HL-60/S4 (cell line): ENCODE measurements at regions not wholly inside any gene's neighbourhood (a gene's known extent, or its start where the extent isn't known, plus 50 kb on each side); places are given as distances from the start of the nearest gene placed in this dataset.
"Not testable (repeated sequence)": the region's sequence is repeated elsewhere in the genome, so short reads cannot be mapped to it uniquely, and the experiment has no call there.

Experiments used
- in situ Hi-C: fragments of 300-500 bp; cut with MboI; formaldehyde crosslinking; loops from 2 replicates; pipeline ENCODE4 v1.14.3; 2022; ENCODE audit warnings: low sequenced_read_pairs

- in situ Hi-C loops: no loop called here
Observed at GRCh38 chr6:165010556-165011535, 298.6 kb downstream of the C6orf118 start.

- in situ Hi-C loops: no loop called here
Observed at GRCh38 chr6:165008971-165009370, 300.4 kb downstream of the C6orf118 start.

GRCh38 chr6:165002866-165003265 lies 306.5 kb downstream of the C6orf118 start:
- in situ Hi-C loops: no loop called here

GRCh38 chr6:165002358-165002757 lies 307.0 kb downstream of the C6orf118 start:
- in situ Hi-C loops: no loop called here

GRCh38 chr6:165001502-165002157 lies 307.8 kb downstream of the C6orf118 start:
- in situ Hi-C loops: no loop called here

GRCh38 chr6:164998297-164998696 lies 311.1 kb downstream of the C6orf118 start:
- in situ Hi-C loops: no loop called here

GRCh38 chr6:164996838-164997237 lies 312.6 kb downstream of the C6orf118 start:
- in situ Hi-C loops: no loop called here

- in situ Hi-C loops: no loop called here
Observed at GRCh38 chr6:164991573-164991972, 317.8 kb downstream of the C6orf118 start.

GRCh38 chr6:164990901-164991300 lies 318.5 kb downstream of the C6orf118 start:
- in situ Hi-C loops: no loop called here

GRCh38 chr6:164982389-164982788 lies 327.0 kb downstream of the C6orf118 start:
- in situ Hi-C loops: no loop called here

- in situ Hi-C loops: no loop called here
Observed at GRCh38 chr6:164967102-164967501, 342.3 kb downstream of the C6orf118 start.

- in situ Hi-C loops: no loop called here
Observed at GRCh38 chr6:164962805-164963204, 346.6 kb downstream of the C6orf118 start.

GRCh38 chr6:164947164-164947563 lies 362.2 kb downstream of the C6orf118 start:
- in situ Hi-C loops: no loop called here

GRCh38 chr6:164942271-164942670 lies 367.1 kb downstream of the C6orf118 start:
- in situ Hi-C loops: no loop called here

- in situ Hi-C loops: not testable (repeated sequence)
Observed at GRCh38 chr6:164933238-164933794, 376.1 kb downstream of the C6orf118 start.

- in situ Hi-C loops: no loop called here
Observed at GRCh38 chr6:164929408-164929977, 379.9 kb downstream of the C6orf118 start.

GRCh38 chr6:164928728-164929407 lies 380.5 kb downstream of the C6orf118 start:
- in situ Hi-C loops: no loop called here

GRCh38 chr6:164928057-164928727 lies 381.2 kb downstream of the C6orf118 start:
- in situ Hi-C loops: no loop called here

- in situ Hi-C loops: no loop called here
Observed at GRCh38 chr6:164927288-164928056, 381.9 kb downstream of the C6orf118 start.
